ENCODE measurements at regions not wholly inside any gene's neighbourhood (a gene's known extent, or its start where the extent isn't known, plus 50 kb on each side); places are given as distances from the start of the nearest gene placed in this dataset.
"Not testable (repeated sequence)": the region's sequence is repeated elsewhere in the genome, so short reads cannot be mapped to it uniquely, and the experiment has no call there.

- TF ChIP-seq POLR2AphosphoS5 (IDR thresholded peaks at IDR 0.05; ENCODE audit: low read depth, low read length) (no peak), POLR2A (IDR thresholded peaks at IDR 0.05; ENCODE audit: low read depth, low read length) (no peak), TAF1 (IDR thresholded peaks at IDR 0.05; ENCODE audit: borderline replicate concordance, low read depth, low read length) (no peak)
- no peak for FAIRE-seq
- no peak for DNase-seq (ENCODE audit: insufficient read length)
Observed at GRCh38 chr3:67167481-67167880, 169.4 kb downstream of the KBTBD8 start.

GRCh38 chr3:67171841-67172240 is 173.7 kb downstream of the KBTBD8 start:
- DNase-seq (ENCODE audit: insufficient read length) (no peak), FAIRE-seq (no peak)
- no peak for TF ChIP-seq POLR2AphosphoS5 (IDR thresholded peaks at IDR 0.05; ENCODE audit: low read depth, low read length)
- TF ChIP-seq TAF1 (IDR thresholded peaks at IDR 0.05; ENCODE audit: borderline replicate concordance, low read depth, low read length), result no peak
- TF ChIP-seq POLR2A (IDR thresholded peaks at IDR 0.05; ENCODE audit: low read depth, low read length), result no peak

- DNase-seq (ENCODE audit: insufficient read length); FAIRE-seq: not testable (repeated sequence)
Observed at GRCh38 chr3:67173130-67173529, 175.0 kb downstream of the KBTBD8 start.

- FAIRE-seq, result no peak
- DNase-seq (ENCODE audit: insufficient read length), result no peak
- TF ChIP-seq POLR2A (IDR thresholded peaks at IDR 0.05; ENCODE audit: low read depth, low read length), result no peak
- TF ChIP-seq POLR2AphosphoS5 (IDR thresholded peaks at IDR 0.05; ENCODE audit: low read depth, low read length), result no peak
- no peak for TF ChIP-seq TAF1 (IDR thresholded peaks at IDR 0.05; ENCODE audit: borderline replicate concordance, low read depth, low read length)
Observed at GRCh38 chr3:67176396-67176795, 178.3 kb downstream of the KBTBD8 start.

- no peak for TF ChIP-seq POLR2AphosphoS5 (IDR thresholded peaks at IDR 0.05; ENCODE audit: low read depth, low read length)
- TF ChIP-seq POLR2A (IDR thresholded peaks at IDR 0.05; ENCODE audit: low read depth, low read length), result no peak
- no peak for TF ChIP-seq TAF1 (IDR thresholded peaks at IDR 0.05; ENCODE audit: borderline replicate concordance, low read depth, low read length)
- no peak for FAIRE-seq
- no peak for DNase-seq (ENCODE audit: insufficient read length)
Observed at GRCh38 chr3:67192466-67192865, 194.4 kb downstream of the KBTBD8 start.

GRCh38 chr3:67196677-67197076 is 198.6 kb downstream of the KBTBD8 start:
- TF ChIP-seq POLR2A (IDR thresholded peaks at IDR 0.05; ENCODE audit: low read depth, low read length) (no peak), TAF1 (IDR thresholded peaks at IDR 0.05; ENCODE audit: borderline replicate concordance, low read depth, low read length) (no peak), POLR2AphosphoS5 (IDR thresholded peaks at IDR 0.05; ENCODE audit: low read depth, low read length) (no peak)
- DNase-seq (ENCODE audit: insufficient read length), result no peak
- FAIRE-seq, result no peak

GRCh38 chr3:67198374-67198773 is 200.3 kb downstream of the KBTBD8 start:
- FAIRE-seq (no peak), DNase-seq (ENCODE audit: insufficient read length) (no peak)
- TF ChIP-seq POLR2A (IDR thresholded peaks at IDR 0.05; ENCODE audit: low read depth, low read length) (no peak), TAF1 (IDR thresholded peaks at IDR 0.05; ENCODE audit: borderline replicate concordance, low read depth, low read length) (no peak), POLR2AphosphoS5 (IDR thresholded peaks at IDR 0.05; ENCODE audit: low read depth, low read length) (no peak)

- FAIRE-seq (no peak), DNase-seq (ENCODE audit: insufficient read length) (no peak)
- TF ChIP-seq TAF1 (IDR thresholded peaks at IDR 0.05; ENCODE audit: borderline replicate concordance, low read depth, low read length) (no peak), POLR2A (IDR thresholded peaks at IDR 0.05; ENCODE audit: low read depth, low read length) (no peak), POLR2AphosphoS5 (IDR thresholded peaks at IDR 0.05; ENCODE audit: low read depth, low read length) (no peak)
Observed at GRCh38 chr3:67200618-67201017, 202.5 kb downstream of the KBTBD8 start.

GRCh38 chr3:67201026-67201425 is 202.9 kb downstream of the KBTBD8 start:
- FAIRE-seq (no peak), DNase-seq (ENCODE audit: insufficient read length) (no peak)
- TF ChIP-seq POLR2A (IDR thresholded peaks at IDR 0.05; ENCODE audit: low read depth, low read length) (no peak), TAF1 (IDR thresholded peaks at IDR 0.05; ENCODE audit: borderline replicate concordance, low read depth, low read length) (no peak), POLR2AphosphoS5 (IDR thresholded peaks at IDR 0.05; ENCODE audit: low read depth, low read length) (no peak)

GRCh38 chr3:67202053-67202452 is 203.9 kb downstream of the KBTBD8 start:
- TF ChIP-seq POLR2AphosphoS5 (IDR thresholded peaks at IDR 0.05; ENCODE audit: low read depth, low read length) (no peak), TAF1 (IDR thresholded peaks at IDR 0.05; ENCODE audit: borderline replicate concordance, low read depth, low read length) (no peak), POLR2A (IDR thresholded peaks at IDR 0.05; ENCODE audit: low read depth, low read length) (no peak)
- DNase-seq (ENCODE audit: insufficient read length) (no peak), FAIRE-seq (no peak)

- DNase-seq (ENCODE audit: insufficient read length), result no peak
- TF ChIP-seq TAF1 (IDR thresholded peaks at IDR 0.05; ENCODE audit: borderline replicate concordance, low read depth, low read length) (no peak), POLR2A (IDR thresholded peaks at IDR 0.05; ENCODE audit: low read depth, low read length) (no peak), POLR2AphosphoS5 (IDR thresholded peaks at IDR 0.05; ENCODE audit: low read depth, low read length) (no peak)
- no peak for FAIRE-seq
Observed at GRCh38 chr3:67204951-67205350, 206.8 kb downstream of the KBTBD8 start.

- DNase-seq (ENCODE audit: insufficient read length) (no peak), FAIRE-seq (no peak)
- TF ChIP-seq POLR2A (IDR thresholded peaks at IDR 0.05; ENCODE audit: low read depth, low read length) (no peak), POLR2AphosphoS5 (IDR thresholded peaks at IDR 0.05; ENCODE audit: low read depth, low read length) (no peak), TAF1 (IDR thresholded peaks at IDR 0.05; ENCODE audit: borderline replicate concordance, low read depth, low read length) (no peak)
Observed at GRCh38 chr3:67215690-67216089, 217.6 kb downstream of the KBTBD8 start.

GRCh38 chr3:67227030-67227429 is 228.9 kb downstream of the KBTBD8 start:
- no peak for FAIRE-seq
- TF ChIP-seq POLR2AphosphoS5 (IDR thresholded peaks at IDR 0.05; ENCODE audit: low read depth, low read length) (no peak), TAF1 (IDR thresholded peaks at IDR 0.05; ENCODE audit: borderline replicate concordance, low read depth, low read length) (no peak), POLR2A (IDR thresholded peaks at IDR 0.05; ENCODE audit: low read depth, low read length) (no peak)
- DNase-seq (ENCODE audit: insufficient read length), result no peak
